IMR-90 (cell line): ENCODE measurements at regions not wholly inside any gene's neighbourhood (a gene's known extent, or its start where the extent isn't known, plus 50 kb on each side); places are given as distances from the start of the nearest gene placed in this dataset.

Experiments used
- ATAC-seq: fragments of 200-7000 bp; cut with Tn5 transposase; 2 replicates; pipeline ENCODE4 v1.9.1; 2020; ENCODE audit warnings: low read depth, mild to moderate bottlenecking, moderate library complexity
- BruUV-seq: library from RNA; stranded (reverse); fragments of 400-500 nt; replicated peaks from 2 replicates; lab custom pipeline; 2021; lab: Mats Ljungman, UMichigan
- CTCF ChIA-PET: fragments of 300-600 bp; formaldehyde crosslinking; extraction: SDS; loops from one replicate; lab custom pipeline; 2021; ENCODE audit warnings: antibody characterized with exemption; lab: Yijun Ruan, JAX
- POLR2A ChIA-PET: fragments of 300-600 bp; sonication (Branson Sonifier 250); formaldehyde crosslinking; loops from one replicate; lab custom pipeline; 2022; ENCODE audit warnings: antibody characterized with exemption; ENCODE audit not compliant: unreplicated experiment; lab: Charles Lee
- DNase-seq: peaks from one replicate; pipeline ENCODE4 v3.0.0; 2013
- H2AFZ ChIP-seq: replicated peaks from 2 replicates; pipeline ENCODE3; 2013; ENCODE audit warnings: low read length, mild to moderate bottlenecking; ENCODE audit not compliant: poor library complexity
- H2AK5ac ChIP-seq: 2 replicates; pipeline ENCODE4 v1.6.1; 2013; ENCODE audit warnings: low read depth, low read length, inconsistent platforms
- H2AK9ac ChIP-seq: replicated peaks from 2 replicates; pipeline ENCODE3; 2013; ENCODE audit warnings: mild to moderate bottlenecking, low read depth, low read length, moderate library complexity; ENCODE audit not compliant: poor library complexity
- H2BK120ac ChIP-seq: 2 replicates; pipeline ENCODE4 v1.6.1; 2013; ENCODE audit warnings: low read depth, low read length, inconsistent platforms
- H2BK15ac ChIP-seq: 3 replicates; pipeline ENCODE4 v1.6.1; 2013; ENCODE audit warnings: low read depth, low read length, inconsistent platforms
- H2BK20ac ChIP-seq: 2 replicates; pipeline ENCODE4 v1.6.1; 2013; ENCODE audit warnings: low read depth, mild to moderate bottlenecking, inconsistent platforms, low read length, moderate library complexity
- H2BK5ac ChIP-seq: 2 replicates; pipeline ENCODE4 v1.6.1; 2013; ENCODE audit warnings: mild to moderate bottlenecking, low read depth, low read length, inconsistent platforms; ENCODE audit not compliant: poor library complexity, severe bottlenecking
- H3K14ac ChIP-seq: replicated peaks from 2 replicates; pipeline ENCODE4 v1.6.1; 2013; ENCODE audit warnings: low read depth, low read length, inconsistent platforms
- H3K18ac ChIP-seq: 2 replicates; pipeline ENCODE4 v1.6.1; 2013; ENCODE audit warnings: low read depth, low read length, control low read depth
- H3K23ac ChIP-seq: 2 replicates; pipeline ENCODE4 v1.6.1; 2013; ENCODE audit warnings: low read depth, low read length, inconsistent platforms
- H3K27ac ChIP-seq: 2 replicates; pipeline ENCODE4 v1.5.1; 2013; ENCODE audit warnings: mild to moderate bottlenecking, control low read depth, low read length; ENCODE audit not compliant: insufficient read depth
- H3K27me3 ChIP-seq: 2 replicates; pipeline ENCODE4 v1.6.1; 2013; ENCODE audit warnings: low read length; ENCODE audit not compliant: control insufficient read depth, insufficient read depth
- H3K36me3 ChIP-seq: 2 replicates; pipeline ENCODE4 v1.6.1; 2013; ENCODE audit warnings: low read length, mixed read lengths; ENCODE audit not compliant: control insufficient read depth, insufficient read depth
- H3K4ac ChIP-seq: 2 replicates; pipeline ENCODE4 v1.6.1; 2013; ENCODE audit warnings: low read depth, low read length, inconsistent platforms
- H3K4me1 ChIP-seq: 2 replicates; pipeline ENCODE4 v1.6.1; 2013; ENCODE audit warnings: low read length, mixed read lengths; ENCODE audit not compliant: control insufficient read depth, insufficient read depth
- H3K4me2 ChIP-seq: 2 replicates; pipeline ENCODE4 v1.6.1; 2013; ENCODE audit warnings: low read depth, mild to moderate bottlenecking, control low read depth, low read length, moderate library complexity
- H3K4me3 ChIP-seq: 2 replicates; pipeline ENCODE4 v1.5.1; 2013; ENCODE audit warnings: low read depth, mild to moderate bottlenecking, control low read depth, low read length, moderate library complexity; ENCODE audit not compliant: insufficient read depth
- H3K56ac ChIP-seq: 2 replicates; pipeline ENCODE4 v1.6.1; 2013; ENCODE audit warnings: low read length, inconsistent platforms; ENCODE audit not compliant: insufficient read depth; ENCODE audit errors: extremely low read depth
- H3K79me1 ChIP-seq, 2 experiments: 2 replicates each; pipeline ENCODE4 v1.6.1; 2013; ENCODE audit warnings: low read length in 2 of 2, inconsistent platforms in 1 of 2, low read depth in 1 of 2
- H3K9ac ChIP-seq: 2 replicates; pipeline ENCODE4 v1.6.1; 2013; ENCODE audit warnings: low read depth, low read length, control low read depth
- H3K9me1 ChIP-seq: 2 replicates; pipeline ENCODE4 v1.6.1; 2013; ENCODE audit warnings: low read length, inconsistent platforms; ENCODE audit not compliant: insufficient read depth
- H3K9me3 ChIP-seq: 2 replicates; pipeline ENCODE4 v1.6.1; 2013; ENCODE audit warnings: low read length; ENCODE audit not compliant: control insufficient read depth, insufficient read depth
- H4K20me1 ChIP-seq: 2 replicates; pipeline ENCODE4 v1.6.1; 2013; ENCODE audit warnings: low read length, inconsistent platforms; ENCODE audit not compliant: insufficient read depth
- H4K5ac ChIP-seq: 2 replicates; pipeline ENCODE4 v1.6.1; 2013; ENCODE audit warnings: mild to moderate bottlenecking, low read depth, low read length, control low read depth
- H4K8ac ChIP-seq, 2 experiments: 2 replicates each; pipeline ENCODE4 v1.6.1; 2013; ENCODE audit warnings: low read depth in 2 of 2, low read length in 2 of 2, control low read depth in 1 of 2, inconsistent platforms in 1 of 2
- H4K91ac ChIP-seq: 2 replicates; pipeline ENCODE4 v1.6.1; 2013; ENCODE audit warnings: low read depth, low read length, inconsistent platforms; ENCODE audit not compliant: insufficient read depth
- CHD1 ChIP-seq: IDR thresholded peaks from 2 replicates; pipeline ENCODE4 v1.6.1; 2012; ENCODE audit warnings: low read depth, low read length, improper control_type of control experiment
- MAFK ChIP-seq: IDR thresholded peaks from 2 replicates; pipeline ENCODE4 v1.6.1; 2012; ENCODE audit warnings: low read depth, low read length, improper control_type of control experiment
- RCOR1 ChIP-seq: IDR thresholded peaks from 2 replicates; pipeline ENCODE4 v1.6.1; 2012; ENCODE audit warnings: mild to moderate bottlenecking, low read length, improper control_type of control experiment; ENCODE audit not compliant: insufficient replicate concordance
- USF2 ChIP-seq: fragments of 150-350 bp; IDR thresholded peaks from 2 replicates; pipeline ENCODE4 v1.6.1; 2017; ENCODE audit warnings: mild to moderate bottlenecking, antibody characterized with exemption, low read length, low read depth
- WGBS, 2 experiments: methylation state at CpG; one replicate each; pipeline versions ENCODE4 v1.1.5 to v1.1.7; 2013; ENCODE audit warnings: missing lambda C conversion rate in 2 of 2; ENCODE audit not compliant: insufficient read length in 1 of 2; ENCODE audit errors: extremely low coverage in 2 of 2; 5-methylcytosine and 5-hydroxymethylcytosine counted together
- dilution Hi-C: fragments of 300-500 bp; cut with HindIII; formaldehyde crosslinking; loops from one replicate; pipeline ENCODE4 v1.14.3; 2018; ENCODE audit warnings: low sequenced_read_pairs; ENCODE audit not compliant: unreplicated experiment
- in situ Hi-C: fragments of 300-500 bp; cut with MboI; formaldehyde crosslinking; loops from 3 replicates; pipeline ENCODE4 v1.14.3; 2019; ENCODE audit warnings: low sequenced_read_pairs, inconsistent platforms, mixed read lengths
- intact Hi-C: fragments of 100-400 bp; cut with micrococcal nuclease; formaldehyde crosslinking; loops from 2 replicates; pipeline ENCODE4 v1.10.0; 2022
- TF ChIP-seq, protein P1 (sequence below): fragments of 150-350 bp; IDR thresholded peaks from 2 replicates; pipeline ENCODE4 v1.6.1; 2016; ENCODE audit warnings: low read depth, mild to moderate bottlenecking, low read length, moderate library complexity, borderline replicate concordance

GRCh38 chr3:193908181-193908744 lies 227.7 kb upstream of the HES1 start:
- WGBS, 2 experiments, result no CpG with 5 or more reads among the region's 1 CpG
- Histone ChIP-seq H2BK120ac (no peak overlapping the region), H2BK15ac (no peak overlapping the region), H3K14ac (no peak overlapping the region), H3K9me3 (peaks cover 4% of the 10 kb centered on the region; the same call in 1 of the 2 replicates), H2BK5ac (no peak overlapping the region), H3K79me1 (no peaks in the 10 kb centered on the region), H2BK20ac (no peak overlapping the region), H3K36me3 (no peaks in the 10 kb centered on the region), H3K27me3 (peaks cover 32% of the 10 kb centered on the region), H4K8ac (no peak overlapping the region), H4K20me1 (no peaks in the 10 kb centered on the region), H3K4me3 (no peak overlapping the region), H3K27ac (no peak overlapping the region), H2AFZ (no peak overlapping the region), H4K91ac (no peak overlapping the region), H3K56ac (no peak overlapping the region), H3K4me2 (no peak overlapping the region), H3K9me1 (no peaks in the 10 kb centered on the region), H3K4ac (no peak overlapping the region), H3K23ac (no peak overlapping the region), H4K5ac (no peak overlapping the region), H3K18ac (no peak overlapping the region), H3K4me1 (no peaks in the 10 kb centered on the region), H2AK9ac (no peak overlapping the region), H2AK5ac (no peak overlapping the region), H3K9ac (no peak overlapping the region)
- BruUV-seq, result no TSS peak
- dilution Hi-C loops, result no loop called here
- ChIA-PET CTCF (interaction anchor here (0.5 kb wide), 1 partner anchor 388 kb away, joined by 4 read pairs; no protein-coding TSS in a partner anchor), POLR2A (no interaction called here)
- no peak for DNase-seq
- ATAC-seq, result no peak
- intact Hi-C loops, result no loop called here
- TF ChIP-seq, protein P1, sequence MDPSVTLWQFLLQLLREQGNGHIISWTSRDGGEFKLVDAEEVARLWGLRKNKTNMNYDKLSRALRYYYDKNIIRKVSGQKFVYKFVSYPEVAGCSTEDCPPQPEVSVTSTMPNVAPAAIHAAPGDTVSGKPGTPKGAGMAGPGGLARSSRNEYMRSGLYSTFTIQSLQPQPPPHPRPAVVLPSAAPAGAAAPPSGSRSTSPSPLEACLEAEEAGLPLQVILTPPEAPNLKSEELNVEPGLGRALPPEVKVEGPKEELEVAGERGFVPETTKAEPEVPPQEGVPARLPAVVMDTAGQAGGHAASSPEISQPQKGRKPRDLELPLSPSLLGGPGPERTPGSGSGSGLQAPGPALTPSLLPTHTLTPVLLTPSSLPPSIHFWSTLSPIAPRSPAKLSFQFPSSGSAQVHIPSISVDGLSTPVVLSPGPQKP, result no peak
- TF ChIP-seq USF2 (no peak), RCOR1 (no peak), CHD1 (no peak), MAFK (no peak)
- in situ Hi-C loops, result no loop called here
